Adrenal gland (tissue), 5 donors: ENCODE measurements at regions not wholly inside any gene's neighbourhood (a gene's known extent, or its start where the extent isn't known, plus 50 kb on each side); places are given as distances from the start of the nearest gene placed in this dataset.

ENCODE experiments used
- POLR2A ChIP-seq, 2 donors: fragments of 450-650 bp; IDR thresholded peaks; one replicate each; pipeline ENCODE4 v1.6.1; 2017; ENCODE audit warnings: antibody characterized with exemption in 2 of 2, mild to moderate bottlenecking in 2 of 2, moderate library complexity in 1 of 2
- TF ChIP-seq, protein P1 (sequence below), 6 experiments: fragments of 450-650 bp in 4 of 6; fragments of 200-600 bp in 2 of 6; sonication (generic) in 1 of 6; IDR thresholded peaks; 1 replicate in 5 of 6; 2 replicates in 1 of 6; pipeline versions ENCODE4 v1.5.1 to v1.8.0; 2016 to 2021; ENCODE audit warnings: antibody characterized with exemption in 6 of 6, mild to moderate bottlenecking in 2 of 6, moderate library complexity in 1 of 6
- donor health status: DM: no; HTN: no; CAD: no.

- no peak for TF ChIP-seq POLR2A (IDR thresholded peaks at IDR 0.05)
- TF ChIP-seq, protein P1, sequence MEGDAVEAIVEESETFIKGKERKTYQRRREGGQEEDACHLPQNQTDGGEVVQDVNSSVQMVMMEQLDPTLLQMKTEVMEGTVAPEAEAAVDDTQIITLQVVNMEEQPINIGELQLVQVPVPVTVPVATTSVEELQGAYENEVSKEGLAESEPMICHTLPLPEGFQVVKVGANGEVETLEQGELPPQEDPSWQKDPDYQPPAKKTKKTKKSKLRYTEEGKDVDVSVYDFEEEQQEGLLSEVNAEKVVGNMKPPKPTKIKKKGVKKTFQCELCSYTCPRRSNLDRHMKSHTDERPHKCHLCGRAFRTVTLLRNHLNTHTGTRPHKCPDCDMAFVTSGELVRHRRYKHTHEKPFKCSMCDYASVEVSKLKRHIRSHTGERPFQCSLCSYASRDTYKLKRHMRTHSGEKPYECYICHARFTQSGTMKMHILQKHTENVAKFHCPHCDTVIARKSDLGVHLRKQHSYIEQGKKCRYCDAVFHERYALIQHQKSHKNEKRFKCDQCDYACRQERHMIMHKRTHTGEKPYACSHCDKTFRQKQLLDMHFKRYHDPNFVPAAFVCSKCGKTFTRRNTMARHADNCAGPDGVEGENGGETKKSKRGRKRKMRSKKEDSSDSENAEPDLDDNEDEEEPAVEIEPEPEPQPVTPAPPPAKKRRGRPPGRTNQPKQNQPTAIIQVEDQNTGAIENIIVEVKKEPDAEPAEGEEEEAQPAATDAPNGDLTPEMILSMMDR (IDR thresholded peaks at IDR 0.05) = no peak
These were observed 90.5 kb upstream of the SIRPG start for GRCh38 chr20:1747953-1748577.
